ENCODE measurements at regions not wholly inside any gene's neighbourhood (a gene's known extent, or its start where the extent isn't known, plus 50 kb on each side); places are given as distances from the start of the nearest gene placed in this dataset.

DNA sequence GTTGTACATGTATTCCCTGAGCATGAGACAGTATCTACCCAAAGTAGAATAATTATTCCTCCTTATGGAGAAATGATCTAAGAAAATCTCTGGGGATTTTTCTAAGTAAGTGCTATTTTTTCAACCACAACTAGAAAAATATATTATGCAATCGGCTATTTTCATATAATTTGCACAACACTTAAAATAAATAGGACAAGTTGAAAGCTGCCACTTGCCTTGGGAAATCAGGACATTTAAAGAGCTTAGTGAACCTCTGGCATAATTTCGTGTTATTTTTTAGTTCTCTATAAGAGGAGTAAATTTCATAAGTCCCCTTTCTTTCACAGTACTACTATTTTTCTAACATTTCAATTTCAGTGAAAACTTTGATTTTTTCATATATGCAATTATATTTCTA, 672.1 kb downstream of the OTOL1 start:
- Histone ChIP-seq H3K9me2 (ENCODE audit: insufficient read depth, low read length) (no peaks in the 10 kb centered on the region), H4K20me1 (ENCODE audit: insufficient read depth, low read length) (no peaks in the 10 kb centered on the region), H3K4me3 (ENCODE audit: low read depth, low read length, poor library complexity, severe bottlenecking) (no peak overlapping the region), H3K79me2 (ENCODE audit: insufficient read depth, low read depth, low read length) (no peaks in the 10 kb centered on the region), H3K27ac (ENCODE audit: low read depth, low read length, poor library complexity, severe bottlenecking) (no peak overlapping the region), H3K4me2 (ENCODE audit: low read length) (no peak overlapping the region), H3K9me3 (ENCODE audit: low read length) (no peaks in the 10 kb centered on the region), H3K36me3 (ENCODE audit: insufficient read depth, low read length) (no peaks in the 10 kb centered on the region), H3K4me1 (ENCODE audit: insufficient read depth, low read length, poor library complexity, severe bottlenecking) (no peaks in the 10 kb centered on the region), H2AFZ (ENCODE audit: low read length) (no peak overlapping the region)
- BruUV-seq (replicated peaks): no TSS peak
- intact Hi-C loops (cut with micrococcal nuclease; ENCODE audit: unreplicated experiment): no loop called here
- ChIA-PET POLR2A (no interaction called here), CTCF (ENCODE audit: unreplicated experiment) (no interaction called here)
- TF ChIP-seq, protein P1, sequence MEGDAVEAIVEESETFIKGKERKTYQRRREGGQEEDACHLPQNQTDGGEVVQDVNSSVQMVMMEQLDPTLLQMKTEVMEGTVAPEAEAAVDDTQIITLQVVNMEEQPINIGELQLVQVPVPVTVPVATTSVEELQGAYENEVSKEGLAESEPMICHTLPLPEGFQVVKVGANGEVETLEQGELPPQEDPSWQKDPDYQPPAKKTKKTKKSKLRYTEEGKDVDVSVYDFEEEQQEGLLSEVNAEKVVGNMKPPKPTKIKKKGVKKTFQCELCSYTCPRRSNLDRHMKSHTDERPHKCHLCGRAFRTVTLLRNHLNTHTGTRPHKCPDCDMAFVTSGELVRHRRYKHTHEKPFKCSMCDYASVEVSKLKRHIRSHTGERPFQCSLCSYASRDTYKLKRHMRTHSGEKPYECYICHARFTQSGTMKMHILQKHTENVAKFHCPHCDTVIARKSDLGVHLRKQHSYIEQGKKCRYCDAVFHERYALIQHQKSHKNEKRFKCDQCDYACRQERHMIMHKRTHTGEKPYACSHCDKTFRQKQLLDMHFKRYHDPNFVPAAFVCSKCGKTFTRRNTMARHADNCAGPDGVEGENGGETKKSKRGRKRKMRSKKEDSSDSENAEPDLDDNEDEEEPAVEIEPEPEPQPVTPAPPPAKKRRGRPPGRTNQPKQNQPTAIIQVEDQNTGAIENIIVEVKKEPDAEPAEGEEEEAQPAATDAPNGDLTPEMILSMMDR (conservative IDR thresholded peaks at IDR 0.05; ENCODE audit: low read length): no peak
- TF ChIP-seq EZH2phosphoT487 (IDR thresholded peaks at IDR 0.05; ENCODE audit: borderline replicate concordance, low read depth, low read length): no peak
- no peak for DNase-seq (ENCODE audit: low spot score)

DNA sequence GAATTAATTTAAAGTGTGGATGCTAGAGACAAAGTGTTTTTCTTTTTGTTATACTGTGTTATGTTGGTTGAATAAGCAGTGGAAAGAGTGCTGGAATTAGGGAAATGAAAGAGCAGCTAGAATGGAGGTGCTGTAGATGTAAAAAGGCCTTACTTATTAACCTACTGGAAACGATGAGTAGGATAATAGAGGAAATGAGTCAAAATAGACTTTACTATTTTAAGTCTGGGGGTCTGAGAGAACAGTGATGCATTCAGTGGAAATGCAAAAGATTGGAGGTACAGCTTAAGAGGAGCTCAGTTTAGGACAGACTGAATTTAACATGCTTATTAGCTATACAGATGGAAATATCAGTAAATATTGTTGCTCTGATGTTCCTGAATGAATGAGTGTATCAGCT, 674.0 kb downstream of the OTOL1 start:
- no peak for DNase-seq (ENCODE audit: low spot score)
- Histone ChIP-seq H3K4me1 (ENCODE audit: insufficient read depth, low read length, poor library complexity, severe bottlenecking) (no peaks in the 10 kb centered on the region), H3K9me2 (ENCODE audit: insufficient read depth, low read length) (no peaks in the 10 kb centered on the region), H3K36me3 (ENCODE audit: insufficient read depth, low read length) (no peaks in the 10 kb centered on the region), H3K9me3 (ENCODE audit: low read length) (no peaks in the 10 kb centered on the region), H3K4me2 (ENCODE audit: low read length) (no peak overlapping the region), H2AFZ (ENCODE audit: low read length) (no peak overlapping the region), H4K20me1 (ENCODE audit: insufficient read depth, low read length) (no peaks in the 10 kb centered on the region), H3K27ac (ENCODE audit: low read depth, low read length, poor library complexity, severe bottlenecking) (no peak overlapping the region), H3K79me2 (ENCODE audit: insufficient read depth, low read depth, low read length) (no peaks in the 10 kb centered on the region), H3K4me3 (ENCODE audit: low read depth, low read length, poor library complexity, severe bottlenecking) (no peak overlapping the region)
- intact Hi-C loops (cut with micrococcal nuclease; ENCODE audit: unreplicated experiment): no loop called here
- ChIA-PET CTCF (ENCODE audit: unreplicated experiment) (no interaction called here), POLR2A (interaction anchor here (0.6 kb wide), 1 partner anchor 175 kb away, joined by 4 read pairs; no protein-coding TSS in a partner anchor)
- BruUV-seq (replicated peaks): no TSS peak
- TF ChIP-seq, protein P1 (conservative IDR thresholded peaks at IDR 0.05; ENCODE audit: low read length): no peak
- TF ChIP-seq EZH2phosphoT487 (IDR thresholded peaks at IDR 0.05; ENCODE audit: borderline replicate concordance, low read depth, low read length): no peak

DNA sequence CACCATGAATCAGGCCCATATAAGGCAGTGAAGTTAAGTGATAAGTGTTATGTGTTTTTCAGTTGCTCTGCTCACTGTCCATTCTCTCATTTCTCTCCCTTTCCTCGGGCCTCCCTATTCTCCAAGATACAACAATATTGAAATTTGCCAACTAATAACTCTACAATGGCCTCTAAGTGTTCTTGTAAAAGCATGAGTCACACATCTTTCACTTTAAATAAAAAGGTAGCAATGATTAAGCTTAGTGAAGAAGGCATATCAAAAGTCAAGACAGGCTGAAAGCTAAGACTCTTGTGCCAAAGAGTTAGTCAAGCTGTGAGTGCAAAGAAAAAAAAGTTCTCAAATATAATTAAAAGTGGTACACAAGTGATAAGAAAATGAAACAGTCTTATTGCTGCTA, 675.4 kb downstream of the OTOL1 start:
- Histone ChIP-seq H3K79me2 (ENCODE audit: insufficient read depth, low read depth, low read length) (no peaks in the 10 kb centered on the region), H4K20me1 (ENCODE audit: insufficient read depth, low read length) (no peaks in the 10 kb centered on the region), H3K27ac (ENCODE audit: low read depth, low read length, poor library complexity, severe bottlenecking) (no peak overlapping the region), H3K4me3 (ENCODE audit: low read depth, low read length, poor library complexity, severe bottlenecking) (no peak overlapping the region), H2AFZ (ENCODE audit: low read length) (no peak overlapping the region), H3K4me1 (ENCODE audit: insufficient read depth, low read length, poor library complexity, severe bottlenecking) (no peaks in the 10 kb centered on the region), H3K9me3 (ENCODE audit: low read length) (no peaks in the 10 kb centered on the region), H3K4me2 (ENCODE audit: low read length) (no peak overlapping the region), H3K9me2 (ENCODE audit: insufficient read depth, low read length) (no peaks in the 10 kb centered on the region), H3K36me3 (ENCODE audit: insufficient read depth, low read length) (no peaks in the 10 kb centered on the region)
- POLR2A ChIA-PET: no interaction called here
- CTCF ChIA-PET (ENCODE audit: unreplicated experiment): no interaction called here
- intact Hi-C loops (cut with micrococcal nuclease; ENCODE audit: unreplicated experiment): no loop called here
- no peak for DNase-seq (ENCODE audit: low spot score)
- no peak for TF ChIP-seq EZH2phosphoT487 (IDR thresholded peaks at IDR 0.05; ENCODE audit: borderline replicate concordance, low read depth, low read length)
- TF ChIP-seq, protein P1 (conservative IDR thresholded peaks at IDR 0.05; ENCODE audit: low read length): no peak
- BruUV-seq (replicated peaks): no TSS peak

All from OCI-LY7 (cell line).